DOHH2 (cell line): ENCODE measurements at regions not wholly inside any gene's neighbourhood (a gene's known extent, or its start where the extent isn't known, plus 50 kb on each side); places are given as distances from the start of the nearest gene placed in this dataset.

Source experiments
- H3F3A ChIP-seq: fragments of 200-600 bp; sonication (generic), shearing (Covaris generic); 2 replicates; pipeline ENCODE4 v1.6.0; 2016; ENCODE audit warnings: antibody characterized with exemption, mild to moderate bottlenecking; ENCODE audit not compliant: control insufficient read depth, insufficient read depth
- H3K27ac ChIP-seq: fragments of 200-600 bp; sonication (generic); 2 replicates; pipeline ENCODE4 v1.5.1; 2014; ENCODE audit warnings: low read depth, mild to moderate bottlenecking, low read length, moderate library complexity
- H3K27me3 ChIP-seq: fragments of 200-600 bp; sonication (generic); 2 replicates; pipeline ENCODE4 v1.6.1; 2014; ENCODE audit warnings: mild to moderate bottlenecking, low read length, mixed read lengths; ENCODE audit not compliant: control insufficient read depth
- H3K36me3 ChIP-seq: fragments of 200-600 bp; sonication (generic); 2 replicates; pipeline ENCODE4 v1.6.1; 2014; ENCODE audit warnings: mild to moderate bottlenecking, low read length, moderate library complexity, mixed read lengths; ENCODE audit not compliant: control insufficient read depth
- H3K4me1 ChIP-seq: fragments of 200-600 bp; sonication (generic); 2 replicates; pipeline ENCODE4 v1.6.1; 2014; ENCODE audit warnings: mild to moderate bottlenecking, low read length, mixed read lengths; ENCODE audit not compliant: control insufficient read depth
- H3K4me2 ChIP-seq: fragments of 200-600 bp; sonication (generic); 2 replicates; pipeline ENCODE4 v1.6.0; 2014; ENCODE audit warnings: mild to moderate bottlenecking, low read length, moderate library complexity
- H3K4me3 ChIP-seq: fragments of 200-600 bp; sonication (generic); 2 replicates; pipeline ENCODE4 v1.5.1; 2014; ENCODE audit warnings: mild to moderate bottlenecking, low read length, mixed read lengths
- H3K79me2 ChIP-seq: fragments of 200-600 bp; sonication (generic); 2 replicates; pipeline ENCODE4 v1.6.1; 2014; ENCODE audit warnings: mild to moderate bottlenecking, low read length, mixed read lengths; ENCODE audit not compliant: control insufficient read depth
- H3K9me2 ChIP-seq: fragments of 200-600 bp; sonication (generic); replicated peaks from 2 replicates; pipeline ENCODE4 v1.6.1; 2014; ENCODE audit warnings: mild to moderate bottlenecking, low read length, mixed read lengths; ENCODE audit not compliant: control insufficient read depth
- H3K9me3 ChIP-seq: fragments of 200-600 bp; sonication (generic); 2 replicates; pipeline ENCODE4 v1.6.1; 2014; ENCODE audit warnings: antibody characterized with exemption, low read length, mixed read lengths; ENCODE audit not compliant: control insufficient read depth, insufficient read depth
- H4K20me1 ChIP-seq: fragments of 200-600 bp; sonication (generic); 2 replicates; pipeline ENCODE4 v1.6.0; 2014; ENCODE audit warnings: low read depth, mild to moderate bottlenecking, antibody characterized with exemption, low read length, moderate library complexity; ENCODE audit not compliant: control insufficient read depth, insufficient read depth
- CTCF ChIP-seq: fragments of 200-600 bp; sonication (generic); IDR thresholded peaks from one replicate; pipeline ENCODE4 v1.5.1; 2014; ENCODE audit warnings: antibody characterized with exemption, mild to moderate bottlenecking, low read depth, low read length; ENCODE audit not compliant: poor library complexity, severe bottlenecking
- EZH2phosphoT487 ChIP-seq: fragments of 200-600 bp; sonication (generic); IDR thresholded peaks from 2 replicates; pipeline ENCODE4 v1.6.1; 2017; ENCODE audit warnings: borderline replicate concordance, mild to moderate bottlenecking, antibody characterized with exemption, low read length, moderate library complexity, mixed read lengths

- Histone ChIP-seq H3K4me3 (no peak overlapping the region), H4K20me1 (no peaks in the 10 kb centered on the region), H3K9me2 (no peaks in the 10 kb centered on the region), H3F3A (no peaks in the 10 kb centered on the region), H3K36me3 (no peaks in the 10 kb centered on the region), H3K79me2 (no peaks in the 10 kb centered on the region), H3K4me1 (peaks cover 17% of the 10 kb centered on the region), H3K4me2 (peak overlapping the region; percentile 17), H3K9me3 (0 out of 2 replicates have a peak, but pooled peaks cover 2% of the 10 kb centered on the region), H3K27me3 (no peaks in the 10 kb centered on the region), H3K27ac (no peak overlapping the region)
- no peak for TF ChIP-seq EZH2phosphoT487
- no peak for TF ChIP-seq CTCF
Observed at GRCh38 chr2:226121046-226121738, 678.4 kb downstream of the IRS1 start.

- H4K20me1 ChIP-seq, result no peaks in the 10 kb centered on the region
- H3K4me1 ChIP-seq, result peaks cover 17% of the 10 kb centered on the region
- TF ChIP-seq CTCF (no peak), EZH2phosphoT487 (no peak)
- H3K9me2 ChIP-seq, result no peaks in the 10 kb centered on the region
- no peak overlapping the region for H3K27ac ChIP-seq
- H3K27me3 ChIP-seq, result no peaks in the 10 kb centered on the region
- no peaks in the 10 kb centered on the region for H3K36me3 ChIP-seq
- H3K4me2 ChIP-seq, result no peak overlapping the region
- H3K79me2 ChIP-seq, result no peaks in the 10 kb centered on the region
- H3K4me3 ChIP-seq, result no peak overlapping the region
- no peaks in the 10 kb centered on the region for H3F3A ChIP-seq
- H3K9me3 ChIP-seq, result 0 out of 2 replicates have a peak, but pooled peaks cover 2% of the 10 kb centered on the region
Observed at GRCh38 chr2:226118471-226119429, 680.9 kb downstream of the IRS1 start.

- no peak overlapping the region for H3K4me3 ChIP-seq
- no peaks in the 10 kb centered on the region for H3K27me3 ChIP-seq
- no peaks in the 10 kb centered on the region for H3K36me3 ChIP-seq
- H3K9me3 ChIP-seq, result no peaks in the 10 kb centered on the region
- no peaks in the 10 kb centered on the region for H4K20me1 ChIP-seq
- no peak overlapping the region for H3K27ac ChIP-seq
- H3K4me1 ChIP-seq, result peaks cover 17% of the 10 kb centered on the region
- no peak for TF ChIP-seq EZH2phosphoT487
- TF ChIP-seq CTCF, result no peak
- H3K79me2 ChIP-seq, result no peaks in the 10 kb centered on the region
- no peaks in the 10 kb centered on the region for H3K9me2 ChIP-seq
- H3K4me2 ChIP-seq, result no peak overlapping the region
- H3F3A ChIP-seq, result no peaks in the 10 kb centered on the region
Observed at GRCh38 chr2:226117510-226118065, 682.0 kb downstream of the IRS1 start.
